H1 (cell line): ENCODE measurements at regions not wholly inside any gene's neighbourhood (a gene's known extent, or its start where the extent isn't known, plus 50 kb on each side); places are given as distances from the start of the nearest gene placed in this dataset.

Experiments used
- BRCA1 ChIP-seq: IDR thresholded peaks from 2 replicates; pipeline ENCODE4 v1.6.1; 2012; ENCODE audit warnings: low read depth, low read length, improper control_type of control experiment
- MAX ChIP-seq: IDR thresholded peaks from 2 replicates; pipeline ENCODE4 v1.6.1; 2012; ENCODE audit warnings: inconsistent platforms
- RAD21 ChIP-seq, 2 experiments: IDR thresholded peaks in 1 of 2; conservative IDR thresholded peaks in 1 of 2; 2 replicates each; pipeline ENCODE4 v1.6.1; 2011; ENCODE audit warnings: low read depth in 2 of 2, low read length in 2 of 2, improper control_type of control experiment in 1 of 2, inconsistent platforms in 1 of 2, mild to moderate bottlenecking in 1 of 2, moderate library complexity in 1 of 2
- SUZ12 ChIP-seq: fragments of 200-600 bp; sonication (generic); IDR thresholded peaks from 2 replicates; pipeline ENCODE4 v1.6.1; 2012; ENCODE audit warnings: mild to moderate bottlenecking, inconsistent platforms, low read length, moderate library complexity, mixed read lengths
- ZNF274 ChIP-seq: IDR thresholded peaks from 2 replicates; pipeline ENCODE4 v1.7.0; 2012; ENCODE audit warnings: low read length, borderline replicate concordance; ENCODE audit errors: extremely low read depth
- TF ChIP-seq, protein P1 (sequence below): fragments of 300-600 bp; sonication (generic); IDR thresholded peaks from 2 replicates; pipeline ENCODE4 v1.7.1; 2012; ENCODE audit warnings: low read length, moderate library complexity, mild to moderate bottlenecking, inconsistent platforms; ENCODE audit not compliant: insufficient replicate concordance

GRCh38 chr14:25750436-25750835, 700.5 kb upstream of the STXBP6 start (continued):
- TF ChIP-seq, protein P1, sequence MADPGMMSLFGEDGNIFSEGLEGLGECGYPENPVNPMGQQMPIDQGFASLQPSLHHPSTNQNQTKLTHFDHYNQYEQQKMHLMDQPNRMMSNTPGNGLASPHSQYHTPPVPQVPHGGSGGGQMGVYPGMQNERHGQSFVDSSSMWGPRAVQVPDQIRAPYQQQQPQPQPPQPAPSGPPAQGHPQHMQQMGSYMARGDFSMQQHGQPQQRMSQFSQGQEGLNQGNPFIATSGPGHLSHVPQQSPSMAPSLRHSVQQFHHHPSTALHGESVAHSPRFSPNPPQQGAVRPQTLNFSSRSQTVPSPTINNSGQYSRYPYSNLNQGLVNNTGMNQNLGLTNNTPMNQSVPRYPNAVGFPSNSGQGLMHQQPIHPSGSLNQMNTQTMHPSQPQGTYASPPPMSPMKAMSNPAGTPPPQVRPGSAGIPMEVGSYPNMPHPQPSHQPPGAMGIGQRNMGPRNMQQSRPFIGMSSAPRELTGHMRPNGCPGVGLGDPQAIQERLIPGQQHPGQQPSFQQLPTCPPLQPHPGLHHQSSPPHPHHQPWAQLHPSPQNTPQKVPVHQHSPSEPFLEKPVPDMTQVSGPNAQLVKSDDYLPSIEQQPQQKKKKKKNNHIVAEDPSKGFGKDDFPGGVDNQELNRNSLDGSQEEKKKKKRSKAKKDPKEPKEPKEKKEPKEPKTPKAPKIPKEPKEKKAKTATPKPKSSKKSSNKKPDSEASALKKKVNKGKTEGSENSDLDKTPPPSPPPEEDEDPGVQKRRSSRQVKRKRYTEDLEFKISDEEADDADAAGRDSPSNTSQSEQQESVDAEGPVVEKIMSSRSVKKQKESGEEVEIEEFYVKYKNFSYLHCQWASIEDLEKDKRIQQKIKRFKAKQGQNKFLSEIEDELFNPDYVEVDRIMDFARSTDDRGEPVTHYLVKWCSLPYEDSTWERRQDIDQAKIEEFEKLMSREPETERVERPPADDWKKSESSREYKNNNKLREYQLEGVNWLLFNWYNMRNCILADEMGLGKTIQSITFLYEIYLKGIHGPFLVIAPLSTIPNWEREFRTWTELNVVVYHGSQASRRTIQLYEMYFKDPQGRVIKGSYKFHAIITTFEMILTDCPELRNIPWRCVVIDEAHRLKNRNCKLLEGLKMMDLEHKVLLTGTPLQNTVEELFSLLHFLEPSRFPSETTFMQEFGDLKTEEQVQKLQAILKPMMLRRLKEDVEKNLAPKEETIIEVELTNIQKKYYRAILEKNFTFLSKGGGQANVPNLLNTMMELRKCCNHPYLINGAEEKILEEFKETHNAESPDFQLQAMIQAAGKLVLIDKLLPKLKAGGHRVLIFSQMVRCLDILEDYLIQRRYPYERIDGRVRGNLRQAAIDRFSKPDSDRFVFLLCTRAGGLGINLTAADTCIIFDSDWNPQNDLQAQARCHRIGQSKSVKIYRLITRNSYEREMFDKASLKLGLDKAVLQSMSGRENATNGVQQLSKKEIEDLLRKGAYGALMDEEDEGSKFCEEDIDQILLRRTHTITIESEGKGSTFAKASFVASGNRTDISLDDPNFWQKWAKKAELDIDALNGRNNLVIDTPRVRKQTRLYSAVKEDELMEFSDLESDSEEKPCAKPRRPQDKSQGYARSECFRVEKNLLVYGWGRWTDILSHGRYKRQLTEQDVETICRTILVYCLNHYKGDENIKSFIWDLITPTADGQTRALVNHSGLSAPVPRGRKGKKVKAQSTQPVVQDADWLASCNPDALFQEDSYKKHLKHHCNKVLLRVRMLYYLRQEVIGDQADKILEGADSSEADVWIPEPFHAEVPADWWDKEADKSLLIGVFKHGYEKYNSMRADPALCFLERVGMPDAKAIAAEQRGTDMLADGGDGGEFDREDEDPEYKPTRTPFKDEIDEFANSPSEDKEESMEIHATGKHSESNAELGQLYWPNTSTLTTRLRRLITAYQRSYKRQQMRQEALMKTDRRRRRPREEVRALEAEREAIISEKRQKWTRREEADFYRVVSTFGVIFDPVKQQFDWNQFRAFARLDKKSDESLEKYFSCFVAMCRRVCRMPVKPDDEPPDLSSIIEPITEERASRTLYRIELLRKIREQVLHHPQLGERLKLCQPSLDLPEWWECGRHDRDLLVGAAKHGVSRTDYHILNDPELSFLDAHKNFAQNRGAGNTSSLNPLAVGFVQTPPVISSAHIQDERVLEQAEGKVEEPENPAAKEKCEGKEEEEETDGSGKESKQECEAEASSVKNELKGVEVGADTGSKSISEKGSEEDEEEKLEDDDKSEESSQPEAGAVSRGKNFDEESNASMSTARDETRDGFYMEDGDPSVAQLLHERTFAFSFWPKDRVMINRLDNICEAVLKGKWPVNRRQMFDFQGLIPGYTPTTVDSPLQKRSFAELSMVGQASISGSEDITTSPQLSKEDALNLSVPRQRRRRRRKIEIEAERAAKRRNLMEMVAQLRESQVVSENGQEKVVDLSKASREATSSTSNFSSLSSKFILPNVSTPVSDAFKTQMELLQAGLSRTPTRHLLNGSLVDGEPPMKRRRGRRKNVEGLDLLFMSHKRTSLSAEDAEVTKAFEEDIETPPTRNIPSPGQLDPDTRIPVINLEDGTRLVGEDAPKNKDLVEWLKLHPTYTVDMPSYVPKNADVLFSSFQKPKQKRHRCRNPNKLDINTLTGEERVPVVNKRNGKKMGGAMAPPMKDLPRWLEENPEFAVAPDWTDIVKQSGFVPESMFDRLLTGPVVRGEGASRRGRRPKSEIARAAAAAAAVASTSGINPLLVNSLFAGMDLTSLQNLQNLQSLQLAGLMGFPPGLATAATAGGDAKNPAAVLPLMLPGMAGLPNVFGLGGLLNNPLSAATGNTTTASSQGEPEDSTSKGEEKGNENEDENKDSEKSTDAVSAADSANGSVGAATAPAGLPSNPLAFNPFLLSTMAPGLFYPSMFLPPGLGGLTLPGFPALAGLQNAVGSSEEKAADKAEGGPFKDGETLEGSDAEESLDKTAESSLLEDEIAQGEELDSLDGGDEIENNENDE: no peak
- no peak for TF ChIP-seq RAD21 (IDR thresholded peaks at IDR 0.05 in 1 of 2, conservative IDR thresholded peaks at IDR 0.05 in 1 of 2; ENCODE audit: low read depth in 2 of 2, low read length in 2 of 2)
- no peak for TF ChIP-seq MAX
- TF ChIP-seq BRCA1: no peak
- TF ChIP-seq SUZ12: no peak
- no peak for TF ChIP-seq ZNF274
